Colonic mucosa (tissue), 4 donors: ENCODE measurements at regions not wholly inside any gene's neighbourhood (a gene's known extent, or its start where the extent isn't known, plus 50 kb on each side); places are given as distances from the start of the nearest gene placed in this dataset.
A peak's percentile ranks its signal among the peaks of the same experiment; 100 is the strongest.

Source experiments
- DNase-seq: peaks from one replicate; pipeline ENCODE4 v3.0.0-alpha.2; 2020
- H3K27ac ChIP-seq: fragments of 200-600 bp; one replicate; pipeline ENCODE4 v1.8.0; 2021
- H3K27me3 ChIP-seq: fragments of 200-600 bp; one replicate; pipeline ENCODE4 v1.8.0; 2021
- H3K36me3 ChIP-seq: fragments of 200-600 bp; one replicate; pipeline ENCODE4 v1.8.0; 2021
- H3K4me1 ChIP-seq: fragments of 200-600 bp; one replicate; pipeline ENCODE4 v1.8.0; 2021; ENCODE audit warnings: mild to moderate bottlenecking
- H3K4me3 ChIP-seq: fragments of 200-600 bp; one replicate; pipeline ENCODE4 v1.8.0; 2021
- H3K9ac ChIP-seq, 2 donors: one replicate each; pipeline ENCODE4 v1.7.0; 2013; ENCODE audit warnings: control low read depth in 2 of 2, low read depth in 2 of 2, low read length in 2 of 2
- H3K9me3 ChIP-seq: fragments of 200-600 bp; one replicate; pipeline ENCODE4 v1.8.0; 2021
- CTCF ChIP-seq: fragments of 200-600 bp; IDR thresholded peaks from one replicate; pipeline ENCODE4 v1.8.0; 2022; ENCODE audit warnings: antibody characterized with exemption, mild to moderate bottlenecking
- intact Hi-C: fragments of 100-400 bp; cut with DNase I; formaldehyde crosslinking; loops from one replicate; pipeline ENCODE4 v1.14.1; 2022
- donor health status: healthy.
- donor health status: DM: no; HTN: no; CAD: no.
- donor health status: DM: no; HTN: no; CAD: no.

GRCh38 chr10:3911241-3911640 is 126.2 kb upstream of the KLF6 start:
- Histone ChIP-seq H3K4me3 (no peak overlapping the region), H3K27ac (no peak overlapping the region), H3K9me3 (no peaks in the 10 kb centered on the region), H3K27me3 (no peaks in the 10 kb centered on the region), H3K4me1 (no peaks in the 10 kb centered on the region), H3K36me3 (no peaks in the 10 kb centered on the region), H3K9ac (no peak overlapping the region)
- DNase-seq = no peak
- TF ChIP-seq CTCF = no peak
- intact Hi-C loops = no loop called here

GRCh38 chr10:3909339-3909738 is 124.3 kb upstream of the KLF6 start:
- no peaks in the 10 kb centered on the region for H3K9me3 ChIP-seq
- TF ChIP-seq CTCF = no peak
- H3K4me3 ChIP-seq = no peak overlapping the region
- no peak for DNase-seq
- H3K27me3 ChIP-seq = no peaks in the 10 kb centered on the region
- no peaks in the 10 kb centered on the region for H3K36me3 ChIP-seq
- no peaks in the 10 kb centered on the region for H3K4me1 ChIP-seq
- H3K9ac ChIP-seq = no peak overlapping the region
- intact Hi-C loops = no loop called here
- H3K27ac ChIP-seq = no peak overlapping the region

- no peak overlapping the region for H3K4me3 ChIP-seq
- H3K9me3 ChIP-seq = no peaks in the 10 kb centered on the region
- no peak overlapping the region for H3K9ac ChIP-seq
- no peak for TF ChIP-seq CTCF
- DNase-seq = no peak
- H3K27ac ChIP-seq = no peak overlapping the region
- H3K4me1 ChIP-seq = no peaks in the 10 kb centered on the region
- no peaks in the 10 kb centered on the region for H3K36me3 ChIP-seq
- no peaks in the 10 kb centered on the region for H3K27me3 ChIP-seq
- intact Hi-C loops = no loop called here
Observed at GRCh38 chr10:3908183-3908582, 123.2 kb upstream of the KLF6 start.

- H3K9ac ChIP-seq = peak overlapping the region in 1 of 2 donors; percentile 1
- H3K27ac ChIP-seq = no peak overlapping the region
- no peak overlapping the region for H3K4me3 ChIP-seq
- no peak for DNase-seq
- no peaks in the 10 kb centered on the region for H3K27me3 ChIP-seq
- no peaks in the 10 kb centered on the region for H3K36me3 ChIP-seq
- no peaks in the 10 kb centered on the region for H3K4me1 ChIP-seq
- intact Hi-C loops = no loop called here
- TF ChIP-seq CTCF = no peak
- H3K9me3 ChIP-seq = no peaks in the 10 kb centered on the region
Observed at GRCh38 chr10:3907514-3907913, 122.5 kb upstream of the KLF6 start.

GRCh38 chr10:3906511-3907111 is 121.6 kb upstream of the KLF6 start:
- no peaks in the 10 kb centered on the region for H3K4me1 ChIP-seq
- H3K9me3 ChIP-seq = no peaks in the 10 kb centered on the region
- DNase-seq = no peak
- no peaks in the 10 kb centered on the region for H3K36me3 ChIP-seq
- TF ChIP-seq CTCF = no peak
- no peak overlapping the region for H3K9ac ChIP-seq
- no peaks in the 10 kb centered on the region for H3K27me3 ChIP-seq
- intact Hi-C loops = no loop called here
- no peak overlapping the region for H3K4me3 ChIP-seq
- peak overlapping the region; percentile 40 for H3K27ac ChIP-seq
